DMS 273 (cell line): ENCODE measurements at regions not wholly inside any gene's neighbourhood (a gene's known extent, or its start where the extent isn't known, plus 50 kb on each side); places are given as distances from the start of the nearest gene placed in this dataset.
"Not testable (repeated sequence)": the region's sequence is repeated elsewhere in the genome, so short reads cannot be mapped to it uniquely, and the experiment has no call there.

ENCODE experiments used
- DNase-seq: peaks from one replicate; lab custom pipeline; 2025; ENCODE audit not compliant: unreplicated experiment; lab: John Stamatoyannopoulos, UW

DNA sequence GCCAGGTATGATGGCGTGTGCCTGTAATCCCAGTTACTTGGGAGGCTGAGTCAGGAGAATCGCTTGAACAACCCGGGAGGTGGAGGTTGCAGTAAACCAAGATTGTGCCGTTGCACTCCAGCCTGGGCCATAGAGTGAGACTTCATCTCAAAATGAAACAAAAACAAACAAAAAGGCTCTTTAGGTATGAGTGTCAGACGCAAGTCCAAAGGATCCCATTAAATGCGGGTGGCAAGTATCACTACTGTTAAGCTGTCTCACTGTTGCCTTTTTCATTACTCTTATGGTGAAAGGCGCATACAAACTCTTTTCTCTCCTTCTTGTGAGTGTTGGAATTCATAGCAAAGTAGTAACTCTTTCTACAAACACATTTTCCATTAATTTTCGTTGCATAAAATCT is 688.5 kb upstream of the CHD1 start:
- DNase-seq = no peak

GRCh38 chr5:99614888-99615287 is 686.1 kb upstream of the CHD1 start:
- DNase-seq = no peak

DNA sequence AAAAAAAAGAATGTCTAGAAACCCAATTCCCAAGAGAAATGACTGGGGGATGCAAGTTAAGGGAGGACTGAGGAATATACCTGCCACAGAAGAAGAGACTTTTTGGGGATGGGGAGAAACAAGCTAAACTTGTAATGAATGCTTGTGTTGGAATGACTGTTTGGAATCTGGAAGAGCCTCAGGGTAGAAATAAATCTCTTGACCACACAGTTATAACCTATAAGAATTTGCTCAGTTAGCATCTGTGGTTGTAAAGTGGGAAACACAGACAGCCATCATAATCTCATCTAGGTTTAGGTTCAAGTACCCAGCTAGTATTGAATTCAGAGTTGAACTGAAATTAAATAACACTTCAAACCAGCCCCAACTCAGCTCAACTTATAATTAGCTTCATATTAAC is 678.3 kb upstream of the CHD1 start:
- no peak for DNase-seq

DNA sequence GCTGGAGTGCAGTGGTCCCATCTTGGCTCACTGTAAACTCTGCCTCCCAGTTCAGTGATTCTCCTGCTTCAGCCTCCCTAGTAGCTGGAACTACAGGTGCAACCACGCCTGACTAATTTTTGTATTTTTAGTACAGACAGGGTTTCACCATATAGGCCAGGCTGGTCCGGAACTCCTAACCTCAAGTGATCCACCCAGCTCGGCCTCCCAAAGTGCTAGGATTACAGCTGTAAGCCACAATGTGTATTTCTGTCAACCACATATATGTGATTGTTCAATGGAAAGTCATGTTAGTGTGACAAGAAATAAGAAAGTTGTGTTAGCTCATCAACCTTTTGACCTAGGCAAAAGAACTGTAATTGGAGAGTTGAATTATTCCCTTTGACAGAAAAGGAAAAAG is 677.1 kb upstream of the CHD1 start:
- DNase-seq = no peak

DNA sequence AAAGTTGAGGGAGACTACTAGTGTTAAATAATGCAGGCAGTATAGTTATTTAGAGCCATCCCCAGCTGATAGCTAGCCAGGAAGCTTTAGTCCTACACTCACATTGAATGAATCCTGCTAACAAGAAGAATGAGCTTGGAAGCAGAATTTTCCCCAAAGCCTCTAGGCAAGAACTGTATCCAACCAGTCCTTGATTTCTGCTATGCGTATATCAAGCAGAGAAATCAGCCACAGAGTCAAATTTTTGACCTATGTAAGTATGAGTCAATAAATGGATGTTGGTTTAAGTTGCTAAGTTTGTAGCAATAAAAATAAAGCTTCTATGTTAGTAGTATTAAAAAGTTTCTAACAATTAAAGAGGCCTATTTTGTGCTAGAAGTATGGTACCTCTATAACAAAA is 672.1 kb upstream of the CHD1 start:
- no peak for DNase-seq

- no peak for DNase-seq
These were observed 662.0 kb upstream of the CHD1 start for GRCh38 chr5:99590806-99591205.

- no peak for DNase-seq
These were observed 660.6 kb upstream of the CHD1 start for GRCh38 chr5:99589424-99589823.

DNA sequence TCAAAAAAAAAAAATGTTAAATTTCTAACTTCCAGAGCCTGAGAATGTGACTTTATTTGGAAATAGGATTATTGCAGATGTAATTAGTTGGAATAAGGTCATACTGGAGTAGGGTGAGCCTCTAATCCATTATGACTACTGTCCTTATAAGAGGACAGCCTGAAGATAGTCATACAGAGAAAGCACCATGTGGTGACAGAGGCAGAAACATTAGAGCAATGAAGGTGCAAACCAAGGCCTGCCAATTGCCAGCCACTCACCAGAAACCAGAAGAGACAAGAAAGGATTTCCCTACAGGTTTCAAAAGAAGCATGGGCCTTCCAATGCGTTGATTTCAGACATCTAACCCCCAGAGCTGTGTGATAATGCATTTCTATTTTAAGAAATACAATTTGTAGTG is 659.2 kb upstream of the CHD1 start:
- no peak for DNase-seq

- no peak for DNase-seq
These were observed 658.1 kb upstream of the CHD1 start for GRCh38 chr5:99586878-99587277.

DNA sequence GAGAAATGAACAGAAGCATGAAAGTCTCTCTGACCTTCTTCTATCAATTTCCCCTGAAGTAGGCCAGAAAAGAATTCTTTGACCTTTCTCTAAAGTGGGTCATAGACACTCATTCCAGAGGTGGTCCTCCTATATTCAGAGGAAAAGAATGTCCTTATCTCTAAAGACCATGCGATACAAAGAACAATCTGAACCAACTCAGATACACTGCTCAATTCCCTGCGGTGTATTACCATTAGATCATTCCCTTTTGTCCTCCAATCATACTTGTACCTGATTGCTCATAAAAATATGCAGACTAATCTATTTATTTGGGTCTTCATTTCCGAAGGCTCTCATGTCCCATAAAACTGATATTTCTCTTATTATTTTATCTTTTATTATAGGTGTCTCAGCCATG is 652.4 kb upstream of the CHD1 start:
- not testable (repeated sequence) for DNase-seq

- not testable (repeated sequence) for DNase-seq
These were observed 634.3 kb upstream of the CHD1 start for GRCh38 chr5:99562937-99563627.

DNA sequence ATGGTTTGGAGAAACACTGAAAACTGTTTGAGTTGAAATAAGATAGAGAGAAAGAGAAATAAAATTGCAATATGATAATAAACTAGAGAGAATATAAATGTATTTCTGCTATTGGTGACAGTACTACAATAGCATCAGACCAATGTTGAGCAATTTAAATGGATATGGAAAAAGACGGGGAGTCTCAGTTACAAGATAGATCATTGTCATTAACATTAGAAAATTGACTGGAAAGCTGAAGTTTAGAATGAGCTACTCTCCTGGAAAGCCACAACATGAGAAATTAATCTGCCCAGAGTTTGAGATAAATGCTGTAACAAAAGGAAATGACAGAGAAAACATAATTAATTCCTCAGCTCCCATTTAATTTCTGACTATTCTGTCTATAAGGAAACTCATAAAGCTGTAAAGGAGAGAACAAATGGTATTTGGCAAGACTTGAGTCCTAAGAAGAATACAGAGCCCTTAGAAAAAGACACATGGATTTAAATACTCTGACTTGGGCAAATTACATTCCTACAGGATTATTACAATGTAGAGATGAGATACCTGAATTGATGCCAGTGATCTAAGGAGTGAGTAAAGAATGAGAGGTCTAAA is 624.5 kb upstream of the CHD1 start:
- DNase-seq = no peak

DNA sequence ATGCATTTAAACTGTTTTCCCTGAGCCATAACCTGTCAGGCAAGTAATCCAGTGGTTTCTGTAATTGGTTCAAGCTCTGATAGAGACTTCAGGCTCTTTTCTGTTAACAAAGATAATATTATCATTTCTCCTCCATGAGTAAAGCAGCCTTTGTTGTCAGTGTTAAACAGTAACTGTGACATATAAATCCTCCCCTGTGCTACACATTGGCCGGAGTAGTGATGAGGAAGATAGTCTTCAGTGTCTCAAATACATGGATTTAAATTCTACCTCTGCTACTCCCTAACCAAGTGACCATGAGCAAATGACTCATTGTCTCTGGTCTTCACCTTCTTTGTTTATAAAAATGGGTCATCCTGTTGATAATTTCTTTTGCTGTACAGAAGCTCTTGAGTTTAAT is 615.5 kb upstream of the CHD1 start:
- DNase-seq = no peak

DNA sequence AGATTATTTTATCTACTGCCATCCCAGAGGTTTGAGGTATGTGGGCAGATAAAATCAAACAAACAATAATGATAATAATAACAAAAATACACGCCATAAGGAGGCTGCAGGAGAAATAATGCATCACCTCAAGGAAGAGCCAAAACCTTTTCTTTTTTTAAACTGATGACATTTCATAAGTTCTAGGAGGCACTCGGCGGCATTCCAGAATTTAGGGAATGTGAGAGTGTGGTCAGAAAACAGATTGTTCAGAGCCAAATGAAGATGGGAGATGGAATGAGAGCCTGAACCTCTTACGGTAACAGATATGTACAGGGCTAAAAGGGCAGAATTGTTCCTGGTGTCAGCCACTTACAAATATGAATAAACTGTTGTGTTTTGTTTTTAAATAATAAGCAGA is 615.0 kb upstream of the CHD1 start:
- DNase-seq = no peak

DNA sequence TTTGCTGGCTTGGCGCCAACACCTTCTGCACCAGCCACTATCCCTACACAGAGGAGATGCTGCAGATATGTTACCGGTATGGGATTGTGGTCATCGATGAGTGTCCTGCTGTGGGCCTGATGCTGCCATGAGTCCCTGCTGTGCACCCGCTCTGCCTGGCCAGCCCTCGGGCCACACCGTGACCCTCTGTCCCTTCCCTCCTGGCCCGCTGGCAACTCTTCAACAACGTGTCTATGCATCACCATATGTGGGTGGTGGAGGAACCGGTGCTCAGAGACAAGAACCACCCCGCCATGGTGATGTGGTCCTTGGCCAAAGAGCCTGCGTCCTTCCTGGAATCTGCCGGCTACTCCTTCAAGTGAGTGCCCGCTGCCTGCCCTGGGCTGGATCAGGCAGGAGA is 605.4 kb upstream of the CHD1 start:
- DNase-seq = not testable (repeated sequence)

GRCh38 chr5:99521666-99522065 is 592.9 kb upstream of the CHD1 start:
- not testable (repeated sequence) for DNase-seq

DNA sequence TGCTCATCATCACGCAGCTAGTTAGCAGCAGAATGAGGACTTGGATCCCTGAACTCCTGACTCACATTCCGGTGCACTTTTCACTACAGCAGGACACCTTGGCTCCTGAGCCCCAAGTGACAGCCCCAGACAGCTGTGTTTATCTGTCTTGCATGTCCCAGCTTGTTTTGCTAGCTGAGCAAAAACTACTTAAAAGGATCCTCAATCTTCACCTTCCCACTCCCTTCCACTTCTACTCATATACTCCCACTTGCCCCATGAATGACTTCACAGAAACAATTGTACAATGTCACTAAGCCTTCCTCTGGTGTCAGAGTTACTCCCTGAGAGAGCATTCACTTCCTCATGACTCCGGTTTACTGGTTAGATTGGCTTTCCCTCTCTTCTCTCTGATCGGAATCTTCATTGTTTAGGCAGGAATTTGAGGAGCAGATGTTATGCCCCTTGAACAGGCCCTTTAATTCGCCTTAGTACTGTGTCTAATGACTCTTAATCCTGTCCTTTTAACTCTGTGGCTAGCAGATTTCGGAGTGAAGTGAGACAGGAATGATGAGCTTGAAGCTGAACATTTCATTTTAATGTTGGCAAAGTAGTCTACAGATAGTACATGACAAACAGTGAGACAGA is 587.2 kb upstream of the CHD1 start:
- DNase-seq = peak; percentile 20

DNA sequence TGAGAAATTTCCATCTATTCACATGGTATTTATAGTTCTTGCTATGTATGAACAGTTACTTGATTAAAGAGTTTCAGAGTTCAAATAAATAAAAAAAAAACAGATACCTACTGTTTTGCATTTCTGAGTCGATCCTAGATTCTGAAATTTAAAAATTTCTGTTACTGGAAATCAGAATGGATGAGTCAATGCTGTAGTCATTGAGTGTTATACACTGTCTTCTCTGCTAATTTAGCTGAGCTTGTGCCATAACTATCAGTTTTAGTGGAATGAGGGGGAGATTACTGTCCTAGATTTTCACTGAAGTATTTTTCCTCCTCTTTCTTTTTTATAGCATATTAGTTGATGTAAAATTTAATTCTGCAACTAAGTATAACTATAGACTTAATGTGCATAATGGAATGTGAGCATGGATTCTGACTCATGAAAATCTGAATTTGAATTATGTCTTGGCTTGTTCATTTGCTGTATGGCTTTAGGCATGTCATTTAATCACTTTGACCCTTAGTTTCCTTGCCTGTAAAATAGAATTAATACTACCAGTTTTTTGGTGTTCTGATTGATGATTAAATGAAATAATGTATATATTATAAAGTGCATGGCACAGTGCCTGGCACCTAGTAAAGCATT is 581.5 kb upstream of the CHD1 start:
- DNase-seq = not testable (repeated sequence)

DNA sequence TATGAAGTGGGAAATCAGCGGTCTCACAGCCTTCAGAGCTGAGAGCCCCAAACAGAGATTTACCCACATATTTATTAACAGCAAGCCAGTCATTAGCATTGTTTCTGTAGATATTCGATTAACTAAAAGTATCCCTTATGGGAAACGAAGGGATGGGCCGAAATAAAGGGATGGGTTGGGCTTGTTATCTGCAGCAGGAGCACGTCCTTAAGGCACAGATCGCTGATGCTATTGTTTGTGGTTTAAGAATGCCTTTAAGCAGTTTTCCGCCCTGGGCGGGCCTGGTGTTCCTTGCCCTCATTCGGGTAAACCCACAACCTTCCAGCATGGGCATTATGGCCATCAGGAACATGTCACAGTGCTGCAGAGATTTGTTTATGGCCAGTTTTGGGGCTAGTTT is 580.3 kb upstream of the CHD1 start:
- not testable (repeated sequence) for DNase-seq

- DNase-seq = not testable (repeated sequence)
These were observed 566.6 kb upstream of the CHD1 start for GRCh38 chr5:99495456-99495855.

DNA sequence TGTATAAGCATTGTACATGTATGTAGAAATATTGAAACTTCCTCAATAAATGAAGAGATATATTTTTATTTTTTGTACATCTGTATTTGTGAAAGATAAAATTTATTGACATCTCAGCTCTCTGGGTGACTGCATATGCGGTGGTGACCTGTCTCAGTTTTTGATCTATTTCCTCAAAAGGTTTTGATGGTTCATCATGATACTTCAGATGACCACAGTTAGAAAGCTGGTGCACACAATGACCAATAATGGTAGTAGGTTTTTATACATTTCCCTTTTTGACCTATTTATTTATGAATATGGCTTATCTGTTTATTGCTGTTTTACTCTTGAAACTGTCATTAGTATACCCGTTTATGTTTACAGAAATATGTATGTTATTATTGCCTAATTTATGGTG is 549.6 kb upstream of the CHD1 start:
- not testable (repeated sequence) for DNase-seq

GRCh38 chr5:99473328-99473727 is 544.5 kb upstream of the CHD1 start:
- not testable (repeated sequence) for DNase-seq
